GM04503 (cell line): ENCODE measurements at regions not wholly inside any gene's neighbourhood (a gene's known extent, or its start where the extent isn't known, plus 50 kb on each side); places are given as distances from the start of the nearest gene placed in this dataset.
"Not testable (repeated sequence)": the region's sequence is repeated elsewhere in the genome, so short reads cannot be mapped to it uniquely, and the experiment has no call there.

ENCODE experiments used
- DNase-seq: peaks from one replicate; pipeline ENCODE4 v3.0.0-alpha.2; 2012; ENCODE audit warnings: low read depth

DNA sequence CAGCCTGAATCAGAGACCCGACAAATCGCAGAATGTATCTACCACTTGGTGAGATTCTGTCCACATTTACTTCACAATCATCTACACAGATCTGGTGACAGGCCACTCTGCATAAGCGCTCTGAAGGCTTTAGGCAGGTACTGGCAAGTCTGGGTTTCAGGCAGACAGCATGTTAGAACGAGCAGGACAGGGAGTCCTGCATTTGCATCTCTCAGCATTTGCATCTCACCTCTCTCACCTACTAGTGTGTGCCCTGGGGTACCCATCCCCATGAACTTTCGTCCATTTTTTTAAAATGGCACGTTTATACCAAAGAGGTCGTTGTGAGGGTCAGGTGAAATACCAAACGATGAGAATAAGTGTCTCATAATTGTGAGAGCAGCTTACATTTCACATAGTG lies 108.2 kb downstream of the SPATA31A1 start:
- not testable (repeated sequence) for DNase-seq

DNA sequence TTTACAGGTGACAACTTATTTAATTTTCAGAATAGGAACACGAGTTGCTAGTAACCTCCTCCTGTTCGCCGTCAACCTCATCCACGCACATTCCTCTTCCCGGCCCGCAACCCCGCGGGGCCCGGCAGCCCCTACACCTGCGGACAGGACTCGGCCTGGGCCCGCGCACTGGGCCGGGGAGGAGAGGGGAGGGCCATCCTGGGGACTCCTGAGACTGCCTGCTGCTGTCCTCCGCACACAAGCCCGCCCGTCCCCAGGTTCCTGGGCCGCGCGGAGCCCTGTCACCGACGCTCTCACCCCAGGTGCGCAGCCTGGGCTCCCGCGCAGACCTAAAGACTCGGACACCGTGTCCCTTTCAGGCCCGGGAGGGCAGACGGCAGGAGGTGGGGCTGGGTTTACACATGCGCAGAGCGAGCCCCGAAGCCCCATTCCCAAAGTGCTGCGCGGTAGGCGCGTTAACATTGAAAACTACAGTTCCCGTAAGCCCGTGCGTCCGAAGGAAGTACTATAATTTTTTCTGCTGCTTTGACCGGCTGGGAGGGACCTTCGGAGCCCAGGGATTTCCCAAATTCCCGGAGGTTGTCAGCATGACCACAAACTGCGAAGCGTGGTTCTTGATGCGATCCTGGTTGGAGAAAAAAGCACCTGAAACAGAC lies 108.8 kb downstream of the SPATA31A1 start:
- DNase-seq = not testable (repeated sequence)

DNA sequence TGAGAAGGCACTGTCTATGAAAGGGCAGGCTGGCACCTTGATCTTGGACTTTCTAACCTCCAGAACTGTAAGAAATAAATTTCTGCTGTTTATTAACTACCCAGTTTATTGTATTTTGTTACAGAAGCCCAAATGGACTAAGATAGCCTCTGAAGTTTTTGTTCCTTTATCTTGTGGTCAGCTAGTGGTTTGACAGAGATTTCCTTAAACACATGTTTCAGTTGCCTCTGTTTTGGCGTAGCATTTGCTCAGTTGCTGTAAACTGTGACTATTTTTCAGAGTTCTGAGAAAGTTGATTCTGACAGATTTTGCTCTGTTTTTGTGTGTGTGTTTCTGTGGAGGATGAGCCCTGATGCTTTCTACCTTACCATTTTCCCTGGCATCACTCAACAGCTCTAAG lies 119.0 kb downstream of the SPATA31A1 start:
- not testable (repeated sequence) for DNase-seq

DNA sequence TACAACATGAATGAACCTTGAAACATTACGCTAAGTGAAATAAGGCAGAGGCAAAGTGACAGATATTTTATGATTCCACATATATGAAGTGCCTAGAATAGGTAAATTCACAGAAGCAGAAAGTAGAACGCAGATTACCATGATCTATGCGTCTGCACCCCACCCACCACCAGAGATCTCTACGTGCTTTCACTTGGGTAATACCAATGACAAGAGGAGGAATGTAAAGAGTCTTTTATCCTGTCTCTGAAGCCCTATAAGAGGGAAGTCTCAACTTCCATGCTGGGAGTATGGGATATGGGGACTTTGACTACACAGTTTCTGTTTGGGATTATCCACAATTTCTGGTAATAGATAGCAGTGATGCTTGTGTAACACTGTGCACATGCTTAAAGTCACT lies 127.6 kb downstream of the SPATA31A1 start:
- not testable (repeated sequence) for DNase-seq

DNA sequence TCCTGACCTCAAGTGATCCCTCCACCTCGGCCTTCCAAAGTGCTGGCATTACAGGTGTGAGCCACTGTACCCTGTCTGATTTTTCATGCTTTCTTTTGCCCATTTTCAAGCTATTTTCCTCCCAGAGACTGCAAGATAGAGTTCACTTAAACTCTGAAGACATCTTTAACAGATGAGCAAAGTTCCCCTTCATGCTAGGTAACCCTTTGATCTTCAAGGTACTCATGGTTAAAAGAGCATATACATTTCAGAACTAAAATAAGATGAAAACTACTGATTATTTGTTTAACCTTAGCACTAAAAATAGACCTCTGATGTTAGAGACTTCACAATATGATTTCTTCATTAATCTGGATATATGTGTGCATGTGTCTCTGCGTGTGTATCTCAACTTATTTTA lies 128.4 kb downstream of the SPATA31A1 start:
- DNase-seq = not testable (repeated sequence)

DNA sequence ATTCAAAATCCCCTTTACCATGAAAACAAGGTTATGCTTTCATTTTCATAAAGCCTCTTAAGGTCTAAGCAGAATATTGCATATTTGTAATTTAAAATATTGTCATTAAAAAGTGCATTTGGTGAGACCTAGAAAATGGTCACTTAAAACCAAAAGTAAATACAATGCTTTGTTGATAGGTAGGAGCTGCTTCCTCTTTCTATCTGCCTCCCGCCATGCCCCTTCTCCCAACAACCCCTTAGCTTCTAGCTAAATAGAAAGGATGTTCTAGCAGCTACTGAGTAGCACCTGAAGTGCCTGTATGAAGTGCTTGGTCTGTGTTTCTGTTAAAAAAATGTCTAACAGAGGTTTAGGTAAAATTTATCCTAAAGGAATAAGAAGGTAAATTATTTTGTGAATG lies 128.8 kb downstream of the SPATA31A1 start:
- DNase-seq = not testable (repeated sequence)

DNA sequence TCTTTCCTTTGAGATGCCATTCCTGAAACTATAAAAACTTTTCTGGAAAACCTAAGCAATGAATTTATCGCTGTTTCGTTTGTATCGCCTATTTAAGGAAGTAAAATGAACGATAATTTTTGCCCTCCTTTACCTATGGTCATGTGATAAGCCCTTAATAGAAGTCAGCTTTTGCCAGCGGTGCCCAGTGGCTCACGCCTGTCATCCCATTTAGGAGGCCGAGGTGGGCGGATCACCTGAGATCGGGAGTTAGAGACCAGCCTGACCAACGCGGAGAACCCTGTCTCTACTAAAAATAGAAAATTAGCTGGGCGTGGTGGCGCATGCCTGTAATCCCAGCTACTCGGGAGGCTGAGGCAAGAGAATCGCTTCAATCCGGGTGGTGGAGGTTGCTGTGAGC lies 132.0 kb downstream of the SPATA31A1 start:
- not testable (repeated sequence) for DNase-seq

DNA sequence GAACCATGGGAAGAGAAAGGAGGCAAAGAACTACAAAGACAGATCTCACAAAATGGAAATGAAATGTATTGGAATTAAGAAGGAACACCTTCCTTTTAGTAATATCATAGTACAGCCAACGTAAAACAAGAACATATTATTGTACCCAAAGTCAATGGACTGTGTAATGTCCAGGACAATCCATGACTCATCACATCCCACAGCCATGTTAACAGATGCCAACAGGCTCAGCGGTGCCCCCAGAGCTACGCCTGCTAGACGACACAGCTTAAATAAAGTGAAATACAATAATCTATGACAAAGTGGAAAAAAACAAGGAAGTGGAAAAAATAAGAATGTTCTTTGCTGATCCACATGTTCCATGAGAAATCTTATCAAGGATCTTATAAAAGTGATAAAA lies 140.8 kb downstream of the SPATA31A1 start:
- DNase-seq = not testable (repeated sequence)

DNA sequence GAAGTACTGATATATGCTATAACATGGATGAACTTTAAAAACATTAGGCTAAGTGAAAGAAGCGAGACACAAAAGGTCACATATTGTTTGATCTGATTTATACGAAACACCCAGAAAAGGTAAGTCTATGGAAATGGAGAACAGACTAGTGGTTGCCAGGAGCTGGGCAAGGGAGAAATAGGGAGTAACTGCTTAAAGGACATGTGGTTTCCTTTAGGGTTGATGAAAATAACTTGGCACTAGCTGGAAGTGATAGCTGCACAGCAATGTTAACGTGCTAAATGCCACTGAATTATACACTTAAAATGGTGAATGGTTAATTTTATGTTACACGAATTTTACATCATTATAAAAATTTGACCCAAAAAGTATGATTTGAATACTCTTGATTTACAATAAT lies 147.7 kb downstream of the SPATA31A1 start:
- DNase-seq = not testable (repeated sequence)

DNA sequence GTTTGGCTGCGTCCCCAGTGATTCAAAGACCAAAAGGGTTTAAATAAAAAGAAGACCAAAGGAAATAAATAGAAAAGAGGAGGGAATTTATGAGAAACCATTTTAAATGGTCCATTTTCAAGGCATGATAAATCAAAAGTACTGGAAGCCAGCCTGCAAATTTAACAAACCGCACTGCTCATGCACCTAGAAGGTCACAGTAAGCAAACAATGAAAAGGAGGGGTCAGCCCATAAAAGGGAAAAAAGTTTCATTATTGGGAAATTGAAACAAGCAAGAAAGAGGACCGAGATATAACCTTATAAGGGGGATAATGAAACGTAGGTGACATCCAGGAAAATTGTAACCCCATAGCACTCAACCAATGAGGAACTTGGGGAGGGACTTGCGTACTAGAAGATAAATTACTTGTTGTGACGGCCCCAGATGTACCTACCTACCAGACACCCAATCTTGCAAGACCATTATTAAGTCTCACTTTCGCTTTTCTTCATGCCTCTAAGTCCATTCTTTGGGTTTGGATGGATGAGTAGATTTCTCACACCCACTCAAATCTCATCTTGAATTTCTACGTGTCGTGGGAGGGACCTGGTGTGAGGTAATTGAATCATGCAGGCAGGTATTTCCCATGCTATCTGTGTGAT lies 172.0 kb downstream of the SPATA31A1 start:
- not testable (repeated sequence) for DNase-seq

DNA sequence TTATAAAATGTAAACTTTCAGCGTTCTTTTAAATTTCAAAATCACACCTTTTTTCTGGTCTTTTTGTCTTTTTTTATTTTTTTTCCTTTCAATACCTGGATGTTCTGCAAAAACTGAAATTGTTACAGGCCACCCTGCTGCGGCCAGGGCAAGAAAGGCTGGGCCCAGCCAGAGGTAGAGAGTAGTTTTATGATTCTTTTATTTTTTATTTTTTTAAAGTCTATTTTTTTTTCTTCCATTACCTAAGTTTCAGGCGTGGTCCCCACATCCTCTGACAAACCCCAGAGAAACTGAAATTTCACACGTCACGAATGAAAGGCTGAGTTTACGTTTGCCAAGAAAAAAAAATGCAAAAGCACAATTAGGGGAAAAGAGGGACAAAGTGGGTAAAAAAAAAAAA lies 177.1 kb downstream of the SPATA31A1 start:
- not testable (repeated sequence) for DNase-seq

DNA sequence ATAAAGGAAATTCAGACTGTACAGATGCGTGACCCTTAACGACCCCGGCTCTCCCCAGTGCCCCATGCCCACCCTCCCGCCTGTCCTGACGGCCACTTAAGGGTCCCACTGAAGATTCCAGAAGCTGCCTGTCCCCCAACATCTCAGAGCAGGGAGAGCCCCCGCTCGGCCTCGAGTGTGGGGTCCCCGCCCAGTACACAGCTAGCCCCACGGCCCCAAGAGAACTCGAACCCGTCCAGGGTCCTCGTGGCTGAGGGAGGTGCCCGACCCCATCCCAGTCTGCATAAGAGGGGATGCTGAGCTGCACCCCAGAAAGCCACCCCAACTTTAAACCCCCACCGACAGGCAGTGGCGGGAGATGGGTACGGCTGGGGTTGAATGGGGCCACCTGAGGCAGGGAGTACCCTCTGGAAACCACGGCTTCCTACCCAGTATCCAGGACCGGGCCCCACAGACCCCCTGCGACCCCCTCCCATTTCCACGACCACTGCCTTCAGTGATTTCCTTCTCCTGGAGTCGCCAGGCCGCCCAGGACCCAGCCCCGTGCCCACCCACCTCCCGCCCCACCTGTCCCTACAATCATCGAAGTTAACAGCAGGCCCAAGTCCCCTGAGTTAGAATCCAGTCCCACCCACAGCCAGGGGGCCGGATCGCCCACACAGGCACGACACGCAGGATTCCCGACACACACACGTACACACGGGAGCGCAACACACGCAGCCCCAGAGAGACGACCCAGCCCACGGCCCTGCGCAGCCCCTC lies 177.7 kb downstream of the SPATA31A1 start:
- DNase-seq = not testable (repeated sequence)

DNA sequence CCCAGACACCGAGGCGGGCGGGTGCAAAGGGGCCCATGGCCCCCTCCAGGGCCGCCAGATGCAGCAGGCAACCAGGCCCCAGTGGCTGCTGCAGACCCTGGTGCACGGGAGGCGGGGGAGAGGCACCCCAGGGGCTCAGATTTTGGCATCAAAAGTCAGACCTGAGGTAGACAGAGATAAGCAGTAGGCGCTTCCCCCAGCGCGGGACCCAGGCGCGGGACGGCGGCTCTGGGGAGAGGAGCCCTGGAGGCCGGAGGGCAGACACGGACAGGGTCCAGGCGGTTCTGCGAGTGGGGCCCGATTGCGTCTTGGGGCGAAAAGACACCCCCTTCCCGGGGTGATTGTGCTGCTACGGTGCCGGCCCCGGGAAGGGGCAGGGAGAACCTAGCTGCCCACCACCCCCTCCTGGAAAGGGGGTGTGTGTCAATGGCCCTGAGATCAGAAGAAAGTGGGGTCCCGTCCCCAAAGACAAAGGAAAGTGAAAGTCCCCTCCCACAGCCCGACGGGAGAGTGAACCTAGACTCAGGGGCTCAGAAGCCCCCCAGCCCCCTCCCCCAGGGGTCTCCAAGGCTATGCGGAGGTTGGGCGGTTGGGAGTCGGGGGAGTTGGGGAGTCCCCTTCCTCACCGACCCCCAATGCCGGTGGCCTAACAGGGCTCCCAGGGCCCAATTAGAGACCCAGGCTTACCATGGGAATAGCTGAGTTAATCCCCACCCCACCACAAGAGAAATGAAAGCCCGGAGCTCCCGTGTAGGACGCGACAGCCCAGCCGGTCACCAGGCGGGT lies 178.5 kb downstream of the SPATA31A1 start:
- not testable (repeated sequence) for DNase-seq

DNA sequence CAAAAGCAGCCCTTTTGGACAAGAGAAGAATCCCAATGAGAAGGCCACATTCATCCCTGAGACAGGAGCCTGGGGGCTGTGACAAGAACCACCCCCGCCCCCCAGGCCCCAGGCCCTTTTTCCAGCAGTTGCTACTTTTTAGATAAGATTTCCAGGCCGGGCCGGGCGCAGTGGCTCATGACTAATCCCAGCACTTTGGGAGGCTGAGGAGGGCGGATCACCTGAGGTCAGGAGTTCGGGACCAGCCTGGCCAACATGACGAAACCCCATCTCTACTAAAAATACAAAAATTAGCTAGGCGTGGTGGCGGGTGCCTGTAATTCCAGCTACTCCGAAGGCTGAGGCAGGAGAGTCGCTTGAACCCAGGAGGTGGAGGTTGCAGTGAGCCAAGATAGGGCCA lies 179.4 kb downstream of the SPATA31A1 start:
- DNase-seq = not testable (repeated sequence)

DNA sequence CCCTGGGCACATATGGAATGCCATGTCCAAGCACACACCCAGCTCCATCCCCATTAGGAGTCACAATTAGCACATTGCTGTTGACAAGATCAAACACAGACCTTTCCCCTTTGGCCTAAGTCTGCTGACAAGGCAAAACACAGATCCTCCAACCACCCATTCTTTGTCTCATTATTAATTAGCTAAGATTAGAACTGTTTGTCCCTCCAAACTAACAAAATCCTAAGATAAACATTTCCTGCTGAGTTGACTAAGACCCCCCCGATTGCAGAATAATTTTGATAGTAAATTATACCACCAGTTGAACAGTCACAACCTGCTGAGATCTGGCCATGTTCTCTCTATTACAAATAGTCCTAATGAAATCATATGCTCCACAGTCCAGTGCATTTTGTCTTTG lies 186.7 kb downstream of the SPATA31A1 start:
- DNase-seq = not testable (repeated sequence)

DNA sequence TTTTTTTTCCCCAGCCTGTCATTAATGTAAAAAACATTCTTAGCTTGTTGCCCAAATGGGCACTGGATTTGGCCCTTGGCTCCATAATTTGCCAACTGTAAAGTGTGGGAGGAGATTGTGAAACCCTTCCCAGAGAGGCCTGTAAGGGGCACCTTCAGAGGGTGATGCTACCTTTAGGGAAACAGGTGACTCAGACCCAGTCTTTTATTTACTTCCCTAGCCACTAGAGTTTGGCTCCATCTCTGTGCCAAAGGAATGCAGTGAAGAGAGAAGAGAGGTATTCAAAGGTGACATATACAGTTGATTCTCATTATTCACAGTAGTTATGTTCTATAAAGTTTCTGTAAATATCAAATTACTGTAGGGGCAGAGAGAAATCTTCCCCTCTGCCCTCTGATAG lies 189.6 kb downstream of the SPATA31A1 start:
- not testable (repeated sequence) for DNase-seq

DNA sequence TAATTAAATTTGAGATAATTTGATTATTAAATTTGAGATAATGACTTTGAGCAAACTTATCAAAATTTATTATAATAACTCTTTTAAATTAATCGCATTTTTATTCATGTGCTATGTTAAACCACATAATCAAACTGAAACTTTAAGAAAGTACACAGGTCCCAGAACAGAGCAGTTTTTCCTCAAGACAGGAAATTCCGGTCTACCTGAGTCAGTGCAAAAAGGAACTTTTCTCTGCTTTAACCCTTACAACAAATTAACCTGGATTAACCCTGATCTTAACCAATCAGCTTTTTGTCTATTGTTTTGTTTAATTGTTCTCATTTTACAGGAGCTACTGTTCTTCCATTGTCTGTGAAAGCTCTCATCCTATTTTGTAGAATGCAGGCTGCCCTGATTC lies 195.1 kb downstream of the SPATA31A1 start:
- not testable (repeated sequence) for DNase-seq

DNA sequence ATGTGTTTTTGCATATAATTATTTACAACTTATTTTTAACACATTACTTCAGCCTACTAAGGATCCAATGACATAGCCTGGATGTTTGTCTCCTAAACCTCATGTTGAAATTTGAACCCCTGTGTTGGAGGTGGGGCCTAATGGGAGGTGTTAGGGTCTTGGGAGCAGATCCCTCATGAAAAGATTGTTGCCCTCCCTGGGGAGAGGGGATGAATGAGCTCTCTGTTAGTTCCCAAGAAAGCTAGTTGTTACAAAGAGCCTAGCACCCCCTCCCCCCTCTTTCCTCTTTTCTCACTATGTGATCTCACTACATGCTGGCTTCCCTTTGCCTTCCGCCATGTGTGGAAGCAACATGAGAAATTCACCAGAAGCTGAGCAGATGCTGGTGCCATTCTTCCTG lies 196.1 kb downstream of the SPATA31A1 start:
- DNase-seq = not testable (repeated sequence)

DNA sequence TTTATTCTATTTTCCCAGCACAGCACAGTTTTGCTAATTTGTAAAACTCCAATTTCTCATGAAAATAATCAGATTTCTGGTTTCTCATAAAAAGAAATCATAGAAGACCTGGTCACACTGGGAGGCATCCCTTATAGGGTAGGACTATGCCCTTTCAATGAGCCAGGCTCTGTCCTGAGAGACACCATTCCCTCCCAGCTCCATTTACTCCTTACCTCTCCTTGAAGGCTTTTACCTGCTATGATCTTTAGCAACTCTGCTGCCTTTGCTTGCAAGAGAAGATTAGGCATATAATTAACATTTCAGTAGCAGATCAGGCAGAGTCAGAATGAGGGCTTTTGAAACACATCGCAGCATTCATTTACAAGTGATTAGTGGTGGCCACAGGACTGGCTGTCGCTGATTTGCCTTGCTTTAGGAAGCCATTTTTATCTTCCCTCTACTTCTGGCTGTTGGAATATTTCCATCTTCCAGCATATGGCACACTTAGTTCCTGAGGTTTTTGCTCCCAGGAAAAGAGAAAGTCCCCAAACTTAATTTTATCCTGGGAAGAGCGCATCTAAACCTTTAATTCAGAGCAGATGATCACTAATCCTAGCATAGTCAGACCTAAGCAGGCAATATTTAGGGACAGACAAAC lies 196.9 kb downstream of the SPATA31A1 start:
- not testable (repeated sequence) for DNase-seq

DNA sequence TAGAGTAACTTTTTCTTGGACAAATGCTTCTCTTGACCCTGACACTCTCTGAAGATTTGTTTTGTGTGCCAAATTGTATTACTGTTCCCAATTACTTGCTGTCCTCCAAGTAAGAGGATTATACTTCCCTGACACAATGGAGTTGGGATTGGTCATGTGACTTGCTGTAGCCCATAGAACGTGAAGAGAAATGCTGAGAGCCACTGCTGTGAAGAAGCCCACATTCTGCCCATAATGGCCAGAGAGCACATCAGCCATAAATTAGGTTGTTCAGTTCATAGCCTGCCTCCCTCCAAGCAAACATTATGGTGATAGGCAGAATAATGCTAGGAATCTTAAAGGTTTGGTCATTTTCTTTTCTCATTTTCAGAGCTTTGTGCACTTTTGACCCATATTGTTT lies 198.9 kb downstream of the SPATA31A1 start:
- DNase-seq = not testable (repeated sequence)

DNA sequence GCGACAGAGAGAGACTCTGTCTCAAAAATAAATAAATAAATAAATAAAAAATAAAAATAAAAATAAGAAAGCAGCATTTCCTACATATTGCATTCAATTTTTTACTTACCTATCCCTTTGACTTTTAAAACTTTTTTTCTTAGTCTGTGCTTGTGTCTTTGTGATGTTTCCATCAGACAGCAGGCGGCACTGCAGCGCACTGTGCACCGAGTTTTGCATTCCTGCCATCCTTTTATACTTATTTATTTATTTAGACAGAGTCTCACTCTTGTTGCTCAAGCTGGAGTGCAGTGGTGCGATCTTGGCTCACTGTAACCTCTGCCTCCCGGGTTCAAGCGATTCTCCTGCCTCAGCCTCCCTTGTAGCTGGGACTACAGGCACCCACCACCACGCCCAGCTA lies 203.9 kb downstream of the SPATA31A1 start:
- DNase-seq = not testable (repeated sequence)

DNA sequence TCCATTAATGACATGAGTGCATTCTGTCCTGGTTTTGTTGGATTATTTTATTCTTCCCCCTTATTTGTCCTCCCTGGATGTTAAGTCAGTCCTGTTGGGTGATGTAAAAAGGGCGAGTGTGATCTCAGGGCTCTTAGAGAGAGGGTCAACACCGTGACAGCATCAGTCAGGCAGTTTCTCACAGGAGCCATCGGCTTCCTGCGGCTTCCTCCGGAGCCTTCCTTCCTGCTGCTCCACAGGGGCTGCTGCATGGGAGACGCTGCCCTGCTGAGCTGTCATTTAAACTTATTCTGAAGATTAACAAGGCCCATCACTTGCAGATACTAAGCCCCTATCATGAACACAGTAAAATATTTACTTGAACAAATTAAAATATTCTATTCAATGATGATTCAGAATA lies 211.3 kb downstream of the SPATA31A1 start:
- not testable (repeated sequence) for DNase-seq
